ENCODE measurements at regions not wholly inside any gene's neighbourhood (a gene's known extent, or its start where the extent isn't known, plus 50 kb on each side); places are given as distances from the start of the nearest gene placed in this dataset.

DNA sequence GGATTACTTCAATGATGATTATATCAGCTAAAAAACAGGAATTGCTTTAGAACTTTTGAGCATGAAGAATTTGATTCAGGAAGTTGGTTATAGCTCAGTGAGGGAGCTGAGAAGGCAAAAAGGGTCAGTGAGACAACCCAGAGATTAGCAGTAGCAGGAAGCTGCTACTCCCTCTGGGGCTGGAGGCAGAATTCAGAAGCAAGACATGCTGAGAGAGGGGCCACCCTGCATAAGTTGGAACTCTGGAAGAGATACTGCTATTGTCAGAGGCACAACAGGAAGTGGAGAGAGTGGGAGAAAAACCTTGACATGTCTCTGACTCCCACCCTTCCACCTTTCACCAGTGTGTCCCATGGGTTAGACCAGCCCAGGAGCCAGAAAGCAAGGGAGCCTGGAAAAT, 488.7 kb downstream of the ADRA2A start:
- no peak for TF ChIP-seq NBN (IDR thresholded peaks at IDR 0.05)
- TF ChIP-seq SREBF2 (IDR thresholded peaks at IDR 0.05; ENCODE audit: low read length), result no peak
- TF ChIP-seq, protein P1, sequence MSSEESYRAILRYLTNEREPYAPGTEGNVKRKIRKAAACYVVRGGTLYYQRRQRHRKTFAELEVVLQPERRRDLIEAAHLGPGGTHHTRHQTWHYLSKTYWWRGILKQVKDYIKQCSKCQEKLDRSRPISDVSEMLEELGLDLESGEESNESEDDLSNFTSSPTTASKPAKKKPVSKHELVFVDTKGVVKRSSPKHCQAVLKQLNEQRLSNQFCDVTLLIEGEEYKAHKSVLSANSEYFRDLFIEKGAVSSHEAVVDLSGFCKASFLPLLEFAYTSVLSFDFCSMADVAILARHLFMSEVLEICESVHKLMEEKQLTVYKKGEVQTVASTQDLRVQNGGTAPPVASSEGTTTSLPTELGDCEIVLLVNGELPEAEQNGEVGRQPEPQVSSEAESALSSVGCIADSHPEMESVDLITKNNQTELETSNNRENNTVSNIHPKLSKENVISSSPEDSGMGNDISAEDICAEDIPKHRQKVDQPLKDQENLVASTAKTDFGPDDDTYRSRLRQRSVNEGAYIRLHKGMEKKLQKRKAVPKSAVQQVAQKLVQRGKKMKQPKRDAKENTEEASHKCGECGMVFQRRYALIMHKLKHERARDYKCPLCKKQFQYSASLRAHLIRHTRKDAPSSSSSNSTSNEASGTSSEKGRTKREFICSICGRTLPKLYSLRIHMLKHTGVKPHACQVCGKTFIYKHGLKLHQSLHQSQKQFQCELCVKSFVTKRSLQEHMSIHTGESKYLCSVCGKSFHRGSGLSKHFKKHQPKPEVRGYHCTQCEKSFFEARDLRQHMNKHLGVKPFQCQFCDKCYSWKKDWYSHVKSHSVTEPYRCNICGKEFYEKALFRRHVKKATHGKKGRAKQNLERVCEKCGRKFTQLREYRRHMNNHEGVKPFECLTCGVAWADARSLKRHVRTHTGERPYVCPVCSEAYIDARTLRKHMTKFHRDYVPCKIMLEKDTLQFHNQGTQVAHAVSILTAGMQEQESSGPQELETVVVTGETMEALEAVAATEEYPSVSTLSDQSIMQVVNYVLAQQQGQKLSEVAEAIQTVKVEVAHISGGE (CRISPR knock-in tag; IDR thresholded peaks at IDR 0.05), result no peak
- TF ChIP-seq ATF2 (IDR thresholded peaks at IDR 0.05; ENCODE audit: low read length), result no peak
- no peak for TF ChIP-seq IRF4 (IDR thresholded peaks at IDR 0.05; ENCODE audit: low read depth, low read length)
- TF ChIP-seq RAD21 (IDR thresholded peaks at IDR 0.05; ENCODE audit: insufficient read depth, low read depth, low read length), result no peak
- TF ChIP-seq, protein P2, sequence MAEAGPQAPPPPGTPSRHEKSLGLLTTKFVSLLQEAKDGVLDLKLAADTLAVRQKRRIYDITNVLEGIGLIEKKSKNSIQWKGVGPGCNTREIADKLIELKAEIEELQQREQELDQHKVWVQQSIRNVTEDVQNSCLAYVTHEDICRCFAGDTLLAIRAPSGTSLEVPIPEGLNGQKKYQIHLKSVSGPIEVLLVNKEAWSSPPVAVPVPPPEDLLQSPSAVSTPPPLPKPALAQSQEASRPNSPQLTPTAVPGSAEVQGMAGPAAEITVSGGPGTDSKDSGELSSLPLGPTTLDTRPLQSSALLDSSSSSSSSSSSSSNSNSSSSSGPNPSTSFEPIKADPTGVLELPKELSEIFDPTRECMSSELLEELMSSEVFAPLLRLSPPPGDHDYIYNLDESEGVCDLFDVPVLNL (IDR thresholded peaks at IDR 0.05; ENCODE audit: low read depth, low read length), result no peak
- no peak for TF ChIP-seq ZNF24 (IDR thresholded peaks at IDR 0.05)
- no peak for TF ChIP-seq ETV6 (conservative IDR thresholded peaks at IDR 0.05 in 1 of 2, IDR thresholded peaks at IDR 0.05 in 1 of 2; ENCODE audit: borderline replicate concordance in 1 of 2, low read depth in 1 of 2)
- TF ChIP-seq, protein P3, sequence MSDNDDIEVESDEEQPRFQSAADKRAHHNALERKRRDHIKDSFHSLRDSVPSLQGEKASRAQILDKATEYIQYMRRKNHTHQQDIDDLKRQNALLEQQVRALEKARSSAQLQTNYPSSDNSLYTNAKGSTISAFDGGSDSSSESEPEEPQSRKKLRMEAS (IDR thresholded peaks at IDR 0.05; ENCODE audit: low read depth, low read length), result no peak
- no peak for TF ChIP-seq YY1 (IDR thresholded peaks at IDR 0.05; ENCODE audit: low read depth, low read length)
- TF ChIP-seq EZH2 (IDR thresholded peaks at IDR 0.05; ENCODE audit: borderline replicate concordance, control insufficient read depth, low read depth, low read length), result no peak
- no peak for TF ChIP-seq MEF2B (IDR thresholded peaks at IDR 0.05; ENCODE audit: partially characterized antibody, poor library complexity, severe bottlenecking)

More for the DNA sequence above, 488.7 kb downstream of the ADRA2A start:
- POLR2A ChIA-PET, result no interaction called here
- DNase-seq (ENCODE audit: low read depth, low spot score) (no peak), ATAC-seq (no peak), FAIRE-seq (no peak)
- Histone ChIP-seq H4K20me1 (ENCODE audit: control insufficient read depth, insufficient read depth) (no peaks in the 10 kb centered on the region), H3K79me2 (ENCODE audit: control insufficient read depth, insufficient read depth, low read length) (no peaks in the 10 kb centered on the region), H3K9me3 (replicated peaks; ENCODE audit: control insufficient read depth, insufficient read depth, low read length) (no peaks in the 10 kb centered on the region), H3K9ac (ENCODE audit: control insufficient read depth, insufficient read depth, low read length) (no peak overlapping the region), H3K27ac (ENCODE audit: control insufficient read depth, insufficient read depth) (no peak overlapping the region), H3K4me1 (ENCODE audit: control insufficient read depth, insufficient read depth, low read length) (no peaks in the 10 kb centered on the region), H2AFZ (ENCODE audit: control insufficient read depth, low read depth, low read length) (no peak overlapping the region), H3K36me3 (ENCODE audit: control insufficient read depth in 2 of 2, insufficient read depth in 2 of 2, low read length in 1 of 2) (no peaks in the 10 kb centered on the region), H3K4me3 (no peak overlapping the region), H3K4me2 (ENCODE audit: control insufficient read depth, insufficient read depth) (no peak overlapping the region), H3K27me3 (replicated peaks in 1 of 2; ENCODE audit: control insufficient read depth in 2 of 2, insufficient read depth in 2 of 2, low read length in 1 of 2) (no peaks in the 10 kb centered on the region)
- no TSS peak for BruUV-seq (replicated peaks)
- SMC1A ChIA-PET (ENCODE audit: uncharacterized antibody, unreplicated experiment), result no interaction called here
- in situ Hi-C loops (cut with MboI) (no loop called here), intact Hi-C loops (cut with micrococcal nuclease; ENCODE audit: unreplicated experiment) (no loop called here)
- CTCF ChIA-PET, result no interaction called here
- RAD21 ChIA-PET (ENCODE audit: unreplicated experiment), result no interaction called here
